Upper lobe of right lung (tissue), 1 donor: ENCODE measurements at regions not wholly inside any gene's neighbourhood (a gene's known extent, or its start where the extent isn't known, plus 50 kb on each side); places are given as distances from the start of the nearest gene placed in this dataset.

ENCODE experiments used
- ATAC-seq: fragments of 200-7000 bp; cut with Tn5 transposase; one replicate; pipeline ENCODE4 v1.9.1; 2020; ENCODE audit warnings: mild to moderate bottlenecking, moderate library complexity
- DNase-seq: peaks from one replicate; pipeline ENCODE4 v3.0.0-alpha.2; 2020
- H3K27ac ChIP-seq: fragments of 200-600 bp; one replicate; pipeline ENCODE4 v1.8.0; 2022
- H3K27me3 ChIP-seq: fragments of 200-600 bp; one replicate; pipeline ENCODE4 v1.8.0; 2022; ENCODE audit warnings: mild to moderate bottlenecking
- H3K36me3 ChIP-seq: fragments of 200-600 bp; one replicate; pipeline ENCODE4 v1.8.0; 2022
- H3K4me1 ChIP-seq: fragments of 200-600 bp; one replicate; pipeline ENCODE4 v1.8.0; 2022
- H3K4me3 ChIP-seq: fragments of 200-600 bp; one replicate; pipeline ENCODE4 v1.8.0; 2022; ENCODE audit warnings: mild to moderate bottlenecking
- H3K9me3 ChIP-seq: fragments of 200-600 bp; one replicate; pipeline ENCODE4 v1.8.0; 2022
- CTCF ChIP-seq: fragments of 200-600 bp; IDR thresholded peaks from one replicate; pipeline ENCODE4 v1.8.0; 2022; ENCODE audit warnings: antibody characterized with exemption
- intact Hi-C: fragments of 100-400 bp; cut with DNase I; formaldehyde crosslinking; loops from one replicate; pipeline ENCODE4 v1.11.0; 2022
- donor health status: DM: no; HTN: yes; CAD: no; lungs with severe emphysema.

- H3K4me1 ChIP-seq = no peaks in the 10 kb centered on the region
- no peaks in the 10 kb centered on the region for H3K36me3 ChIP-seq
- intact Hi-C loops = no loop called here
- no peak for TF ChIP-seq CTCF
- H3K27me3 ChIP-seq = no peaks in the 10 kb centered on the region
- H3K27ac ChIP-seq = no peak overlapping the region
- ATAC-seq = no peak
- H3K9me3 ChIP-seq = no peaks in the 10 kb centered on the region
- no peak for DNase-seq
- no peak overlapping the region for H3K4me3 ChIP-seq
Measured at GRCh38 chr1:195941795-195942194, 666.4 kb downstream of the KCNT2 start.

GRCh38 chr1:195941314-195941713, 666.9 kb downstream of the KCNT2 start:
- no peaks in the 10 kb centered on the region for H3K9me3 ChIP-seq
- no peak for TF ChIP-seq CTCF
- H3K27me3 ChIP-seq = no peaks in the 10 kb centered on the region
- H3K4me3 ChIP-seq = no peak overlapping the region
- ATAC-seq (no peak), DNase-seq (no peak)
- intact Hi-C loops = no loop called here
- no peaks in the 10 kb centered on the region for H3K36me3 ChIP-seq
- H3K4me1 ChIP-seq = no peaks in the 10 kb centered on the region
- no peak overlapping the region for H3K27ac ChIP-seq

- TF ChIP-seq CTCF = no peak
- Histone ChIP-seq H3K27ac (no peak overlapping the region), H3K27me3 (no peaks in the 10 kb centered on the region), H3K4me3 (no peak overlapping the region), H3K9me3 (no peaks in the 10 kb centered on the region), H3K36me3 (no peaks in the 10 kb centered on the region), H3K4me1 (no peaks in the 10 kb centered on the region)
- intact Hi-C loops = no loop called here
- ATAC-seq = no peak
- DNase-seq = no peak
Measured at GRCh38 chr1:195939844-195940243, 668.4 kb downstream of the KCNT2 start.

- DNase-seq (no peak), ATAC-seq (no peak)
- intact Hi-C loops = no loop called here
- Histone ChIP-seq H3K27ac (no peak overlapping the region), H3K4me1 (no peaks in the 10 kb centered on the region), H3K36me3 (no peaks in the 10 kb centered on the region), H3K27me3 (no peaks in the 10 kb centered on the region), H3K4me3 (no peak overlapping the region), H3K9me3 (no peaks in the 10 kb centered on the region)
- TF ChIP-seq CTCF = no peak
Measured at GRCh38 chr1:195934817-195935553, 673.3 kb downstream of the KCNT2 start.

GRCh38 chr1:195933835-195934234, 674.4 kb downstream of the KCNT2 start:
- Histone ChIP-seq H3K9me3 (no peaks in the 10 kb centered on the region), H3K36me3 (no peaks in the 10 kb centered on the region), H3K27me3 (no peaks in the 10 kb centered on the region), H3K27ac (no peak overlapping the region), H3K4me3 (no peak overlapping the region), H3K4me1 (no peaks in the 10 kb centered on the region)
- DNase-seq (no peak), ATAC-seq (no peak)
- intact Hi-C loops = no loop called here
- TF ChIP-seq CTCF = no peak

- intact Hi-C loops = no loop called here
- no peak for TF ChIP-seq CTCF
- Histone ChIP-seq H3K27me3 (no peaks in the 10 kb centered on the region), H3K27ac (no peak overlapping the region), H3K9me3 (no peaks in the 10 kb centered on the region), H3K36me3 (no peaks in the 10 kb centered on the region), H3K4me1 (no peaks in the 10 kb centered on the region), H3K4me3 (no peak overlapping the region)
- DNase-seq (no peak), ATAC-seq (no peak)
Measured at GRCh38 chr1:195915826-195916225, 692.4 kb downstream of the KCNT2 start.
